ENCODE measurements at regions not wholly inside any gene's neighbourhood (a gene's known extent, or its start where the extent isn't known, plus 50 kb on each side); places are given as distances from the start of the nearest gene placed in this dataset.

DNA sequence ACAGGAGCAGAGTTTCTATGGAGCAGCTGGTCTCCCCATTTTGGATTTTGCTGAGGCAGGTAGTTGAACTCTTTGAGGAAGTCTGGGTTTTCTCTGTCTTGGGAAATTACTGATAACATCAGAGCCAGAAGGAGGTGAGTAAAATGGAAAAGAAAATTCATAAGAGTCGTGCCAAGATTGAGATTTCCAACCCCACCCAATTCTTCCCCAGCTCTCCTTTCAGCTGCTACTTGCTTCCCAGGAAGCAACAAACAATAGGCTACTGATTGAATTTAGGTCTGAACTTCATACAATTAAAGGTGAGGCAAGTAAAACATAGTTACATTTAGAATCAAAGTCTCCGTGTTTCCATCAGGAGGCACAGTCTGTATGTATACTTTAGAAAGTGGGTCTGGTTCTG lies 54.6 kb upstream of the EOLA2 start:
- TF ChIP-seq, protein P1, sequence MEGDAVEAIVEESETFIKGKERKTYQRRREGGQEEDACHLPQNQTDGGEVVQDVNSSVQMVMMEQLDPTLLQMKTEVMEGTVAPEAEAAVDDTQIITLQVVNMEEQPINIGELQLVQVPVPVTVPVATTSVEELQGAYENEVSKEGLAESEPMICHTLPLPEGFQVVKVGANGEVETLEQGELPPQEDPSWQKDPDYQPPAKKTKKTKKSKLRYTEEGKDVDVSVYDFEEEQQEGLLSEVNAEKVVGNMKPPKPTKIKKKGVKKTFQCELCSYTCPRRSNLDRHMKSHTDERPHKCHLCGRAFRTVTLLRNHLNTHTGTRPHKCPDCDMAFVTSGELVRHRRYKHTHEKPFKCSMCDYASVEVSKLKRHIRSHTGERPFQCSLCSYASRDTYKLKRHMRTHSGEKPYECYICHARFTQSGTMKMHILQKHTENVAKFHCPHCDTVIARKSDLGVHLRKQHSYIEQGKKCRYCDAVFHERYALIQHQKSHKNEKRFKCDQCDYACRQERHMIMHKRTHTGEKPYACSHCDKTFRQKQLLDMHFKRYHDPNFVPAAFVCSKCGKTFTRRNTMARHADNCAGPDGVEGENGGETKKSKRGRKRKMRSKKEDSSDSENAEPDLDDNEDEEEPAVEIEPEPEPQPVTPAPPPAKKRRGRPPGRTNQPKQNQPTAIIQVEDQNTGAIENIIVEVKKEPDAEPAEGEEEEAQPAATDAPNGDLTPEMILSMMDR (IDR thresholded peaks at IDR 0.05; ENCODE audit: control extremely low read depth, extremely low read depth) = no peak
- H3K27ac ChIP-seq (ENCODE audit: low read depth in 1 of 2, low read length in 1 of 2) = no peak overlapping the region

DNA sequence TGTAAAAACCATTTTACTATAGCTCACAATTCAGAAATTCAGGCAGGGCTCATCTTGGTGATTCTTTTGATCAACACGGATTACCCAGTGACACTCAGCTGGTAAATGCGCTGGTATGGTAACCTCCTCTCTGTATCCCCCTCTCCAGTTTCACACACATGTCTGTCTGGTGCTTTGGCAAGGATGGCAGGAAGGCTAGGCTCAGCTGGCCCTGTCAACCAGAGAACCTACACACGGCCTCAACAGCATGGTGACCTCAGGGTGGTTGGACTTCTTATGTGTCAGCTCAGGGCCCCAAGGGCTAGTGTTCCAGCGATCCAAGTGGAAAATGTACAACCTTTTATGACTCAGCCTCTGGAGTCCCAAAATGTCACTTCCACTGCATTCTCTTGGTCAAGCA lies 55.7 kb upstream of the EOLA2 start:
- Histone ChIP-seq H3K36me3 (ENCODE audit: control insufficient read depth in 4 of 4, insufficient read depth in 4 of 4, low read length in 4 of 4) (peaks cover 0 to 3% (median under 1%) of the 10 kb centered on the region in 4 donors), H3K9ac (ENCODE audit: insufficient read depth in 1 of 2, low read length in 2 of 2) (no peak overlapping the region), H3K27me3 (ENCODE audit: control insufficient read depth in 3 of 3, insufficient read depth in 3 of 3, low read length in 2 of 3) (no peaks in the 10 kb centered on the region), H3K9me3 (ENCODE audit: control insufficient read depth in 4 of 4, insufficient read depth in 3 of 4, low read length in 3 of 4) (peaks cover 0 to 3% (median 0%) of the 10 kb centered on the region in 4 donors), H3K4me1 (ENCODE audit: control insufficient read depth in 5 of 5, insufficient read depth in 5 of 5, low read length in 5 of 5) (no peaks in the 10 kb centered on the region), H3K4me3 (no peak overlapping the region), H3K27ac (ENCODE audit: low read depth in 1 of 2, low read length in 1 of 2) (no peak overlapping the region)
- WGBS, 2 donors = 85 to 100% methylated on average over 4 of the region's 4 CpGs
- no peak for ATAC-seq (ENCODE audit: insufficient read depth, low FRiP score)
- no peak for DNase-seq
- TF ChIP-seq, protein P1 (IDR thresholded peaks at IDR 0.05; ENCODE audit: control extremely low read depth, extremely low read depth) = no peak

More for the DNA sequence above, 54.6 kb upstream of the EOLA2 start:
- Histone ChIP-seq H3K4me1 (ENCODE audit: control insufficient read depth in 5 of 5, insufficient read depth in 5 of 5, low read length in 5 of 5) (no peaks in the 10 kb centered on the region), H3K36me3 (ENCODE audit: control insufficient read depth in 4 of 4, insufficient read depth in 4 of 4, low read length in 4 of 4) (peaks cover 0 to 3% (median 0%) of the 10 kb centered on the region in 4 donors), H3K27me3 (ENCODE audit: control insufficient read depth in 3 of 3, insufficient read depth in 3 of 3, low read length in 2 of 3) (no peaks in the 10 kb centered on the region), H3K4me3 (no peak overlapping the region), H3K9me3 (ENCODE audit: control insufficient read depth in 4 of 4, insufficient read depth in 3 of 4, low read length in 3 of 4) (peaks cover 0 to 3% (median 0%) of the 10 kb centered on the region in 4 donors), H3K9ac (ENCODE audit: insufficient read depth in 1 of 2, low read length in 2 of 2) (no peak overlapping the region)
- no peak for DNase-seq
- ATAC-seq (ENCODE audit: insufficient read depth, low FRiP score) = no peak
- 52 to 89% methylated on average over 2 of the region's 2 CpGs for WGBS, 2 donors

DNA sequence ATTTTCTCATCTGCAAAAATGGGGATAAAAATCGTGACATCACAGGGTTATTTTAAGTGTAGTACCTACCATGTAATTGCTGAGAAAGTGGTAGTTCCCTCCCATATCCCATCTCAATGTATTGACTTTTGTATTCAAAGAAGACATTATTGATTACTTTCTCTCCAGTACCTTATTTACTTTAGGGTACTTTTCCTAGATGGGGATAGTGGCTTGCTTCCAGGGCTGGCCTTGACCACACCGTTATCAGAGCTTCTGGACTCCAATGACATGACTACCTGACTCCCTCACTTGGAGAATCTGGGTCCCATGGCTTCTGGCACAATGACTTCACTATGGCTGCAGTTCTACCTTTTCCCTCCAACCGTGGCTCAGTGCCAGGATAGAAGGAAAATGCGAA lies 58.2 kb upstream of the EOLA2 start:
- H3K4me3 ChIP-seq = no peak overlapping the region
- no peak for ATAC-seq (ENCODE audit: insufficient read depth, low FRiP score)
- H3K9me3 ChIP-seq (ENCODE audit: control insufficient read depth in 4 of 4, insufficient read depth in 3 of 4, low read length in 3 of 4) = no peaks in the 10 kb centered on the region
- no peaks in the 10 kb centered on the region for H3K4me1 ChIP-seq (ENCODE audit: control insufficient read depth in 5 of 5, insufficient read depth in 5 of 5, low read length in 5 of 5)
- DNase-seq = no peak
- H3K36me3 ChIP-seq (ENCODE audit: control insufficient read depth in 4 of 4, insufficient read depth in 4 of 4, low read length in 4 of 4) = peaks cover 0 to 3% (median under 1%) of the 10 kb centered on the region in 4 donors
- H3K9ac ChIP-seq (ENCODE audit: insufficient read depth in 1 of 2, low read length in 2 of 2) = no peak overlapping the region
- H3K27ac ChIP-seq (ENCODE audit: low read depth in 1 of 2, low read length in 1 of 2) = no peak overlapping the region
- no peaks in the 10 kb centered on the region for H3K27me3 ChIP-seq (ENCODE audit: control insufficient read depth in 3 of 3, insufficient read depth in 3 of 3, low read length in 2 of 3)
- WGBS, 2 donors = 74 to 98% methylated on average over 4 of the region's 4 CpGs
- TF ChIP-seq, protein P1 (IDR thresholded peaks at IDR 0.05; ENCODE audit: control extremely low read depth, extremely low read depth) = no peak

DNA sequence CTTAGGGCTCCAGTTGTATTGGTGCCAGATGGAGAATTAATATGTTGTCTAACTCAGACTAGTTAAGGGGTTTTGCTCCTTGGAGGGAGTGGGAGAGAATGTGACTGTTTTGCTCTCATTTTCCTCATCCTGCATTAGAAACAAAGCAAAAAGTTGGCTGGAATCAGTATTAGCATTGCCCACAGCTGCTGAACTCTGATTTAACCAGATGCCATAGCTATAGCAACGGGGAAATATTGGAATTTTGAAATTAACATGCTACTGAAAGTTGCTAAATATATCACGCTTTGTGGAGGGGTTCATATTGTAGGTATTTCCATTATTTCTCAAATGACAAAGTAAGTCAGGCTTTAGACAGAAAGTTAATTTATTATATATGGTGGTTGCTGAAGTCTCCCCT lies 66.7 kb upstream of the EOLA2 start:
- DNase-seq = no peak
- H3K9ac ChIP-seq (ENCODE audit: insufficient read depth in 1 of 2, low read length in 2 of 2) = no peak overlapping the region
- TF ChIP-seq, protein P1 (IDR thresholded peaks at IDR 0.05; ENCODE audit: control extremely low read depth, extremely low read depth) = no peak
- no peak for ATAC-seq (ENCODE audit: insufficient read depth, low FRiP score)
- no peaks in the 10 kb centered on the region for H3K4me1 ChIP-seq (ENCODE audit: control insufficient read depth in 5 of 5, insufficient read depth in 5 of 5, low read length in 5 of 5)
- H3K36me3 ChIP-seq (ENCODE audit: control insufficient read depth in 4 of 4, insufficient read depth in 4 of 4, low read length in 4 of 4) = no peaks in the 10 kb centered on the region
- no peaks in the 10 kb centered on the region for H3K27me3 ChIP-seq (ENCODE audit: control insufficient read depth in 3 of 3, insufficient read depth in 3 of 3, low read length in 2 of 3)
- 63 to 81% methylated on average over 2 of the region's 2 CpGs for WGBS, 2 donors
- H3K27ac ChIP-seq (ENCODE audit: low read depth in 1 of 2, low read length in 1 of 2) = no peak overlapping the region
- H3K9me3 ChIP-seq (ENCODE audit: control insufficient read depth in 4 of 4, insufficient read depth in 3 of 4, low read length in 3 of 4) = no peaks in the 10 kb centered on the region
- no peak overlapping the region for H3K4me3 ChIP-seq
